B cell (primary cell): ENCODE measurements at regions not wholly inside any gene's neighbourhood (a gene's known extent, or its start where the extent isn't known, plus 50 kb on each side); places are given as distances from the start of the nearest gene placed in this dataset.

Experiments
- EZH2 ChIP-seq: IDR thresholded peaks from 2 replicates; pipeline ENCODE4 v1.6.1; 2012; ENCODE audit warnings: borderline replicate concordance, low read depth, mild to moderate bottlenecking, moderate library complexity, low read length; ENCODE audit not compliant: insufficient read depth, poor library complexity, severe bottlenecking
- TF ChIP-seq, protein P1 (sequence below): fragments of 200-600 bp; IDR thresholded peaks from one replicate; pipeline ENCODE4 v1.8.0; 2022; ENCODE audit warnings: antibody characterized with exemption, mild to moderate bottlenecking

- TF ChIP-seq, protein P1, sequence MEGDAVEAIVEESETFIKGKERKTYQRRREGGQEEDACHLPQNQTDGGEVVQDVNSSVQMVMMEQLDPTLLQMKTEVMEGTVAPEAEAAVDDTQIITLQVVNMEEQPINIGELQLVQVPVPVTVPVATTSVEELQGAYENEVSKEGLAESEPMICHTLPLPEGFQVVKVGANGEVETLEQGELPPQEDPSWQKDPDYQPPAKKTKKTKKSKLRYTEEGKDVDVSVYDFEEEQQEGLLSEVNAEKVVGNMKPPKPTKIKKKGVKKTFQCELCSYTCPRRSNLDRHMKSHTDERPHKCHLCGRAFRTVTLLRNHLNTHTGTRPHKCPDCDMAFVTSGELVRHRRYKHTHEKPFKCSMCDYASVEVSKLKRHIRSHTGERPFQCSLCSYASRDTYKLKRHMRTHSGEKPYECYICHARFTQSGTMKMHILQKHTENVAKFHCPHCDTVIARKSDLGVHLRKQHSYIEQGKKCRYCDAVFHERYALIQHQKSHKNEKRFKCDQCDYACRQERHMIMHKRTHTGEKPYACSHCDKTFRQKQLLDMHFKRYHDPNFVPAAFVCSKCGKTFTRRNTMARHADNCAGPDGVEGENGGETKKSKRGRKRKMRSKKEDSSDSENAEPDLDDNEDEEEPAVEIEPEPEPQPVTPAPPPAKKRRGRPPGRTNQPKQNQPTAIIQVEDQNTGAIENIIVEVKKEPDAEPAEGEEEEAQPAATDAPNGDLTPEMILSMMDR, result no peak
- TF ChIP-seq EZH2, result no peak
These were observed 345.5 kb downstream of the RNF144A start for GRCh38 chr2:7262727-7263126.
